Prostate gland (tissue), 2 donors: ENCODE measurements at regions not wholly inside any gene's neighbourhood (a gene's known extent, or its start where the extent isn't known, plus 50 kb on each side); places are given as distances from the start of the nearest gene placed in this dataset.

Experiments
- DNase-seq: peaks from one replicate; pipeline ENCODE4 v3.0.0-alpha.2; 2019; ENCODE audit warnings: low spot score
- H3K27ac ChIP-seq, 2 donors: fragments of 200-600 bp; sonication (generic); 2 replicates each; pipeline ENCODE4 v1.5.1; 2017 to 2019
- H3K27me3 ChIP-seq: fragments of 200-600 bp; sonication (generic); replicated peaks from 2 replicates; pipeline ENCODE4 v1.5.1; 2019; ENCODE audit not compliant: insufficient read depth
- H3K36me3 ChIP-seq, 2 donors: fragments of 200-600 bp; sonication (generic); 1 replicate in 1 of 2; 2 replicates in 1 of 2; pipeline versions ENCODE4 v1.5.1 to v1.8.1; 2017 to 2019
- H3K4me1 ChIP-seq: fragments of 200-600 bp; sonication (generic); replicated peaks from 2 replicates; pipeline ENCODE4 v1.5.1; 2019
- H3K4me3 ChIP-seq, 2 donors: fragments of 200-600 bp; sonication (generic); 2 replicates each; pipeline ENCODE4 v1.5.1; 2017 to 2019
- H3K9me3 ChIP-seq: fragments of 200-600 bp; sonication (generic); 2 replicates; pipeline ENCODE4 v1.5.1; 2017
- CTCF ChIP-seq, 4 experiments: fragments of 200-600 bp in 2 of 4; fragments of 450-650 bp in 2 of 4; sonication (generic) in 2 of 4; IDR thresholded peaks; 1 replicate in 3 of 4; 2 replicates in 1 of 4; pipeline ENCODE4 v1.5.1; 2016 to 2019; ENCODE audit warnings: antibody characterized with exemption in 4 of 4, mild to moderate bottlenecking in 2 of 4, moderate library complexity in 2 of 4
- POLR2A ChIP-seq: fragments of 450-650 bp; IDR thresholded peaks from one replicate; pipeline ENCODE4 v1.6.1; 2016; ENCODE audit warnings: antibody characterized with exemption, mild to moderate bottlenecking
- POLR2AphosphoS5 ChIP-seq: sonication (generic); formaldehyde crosslinking; IDR thresholded peaks from one replicate; pipeline ENCODE4 v1.6.1; 2017; ENCODE audit warnings: antibody characterized with exemption
- WGBS: methylation state at CpG from one replicate; pipeline ENCODE4 v1.1.5; 2018; 5-methylcytosine and 5-hydroxymethylcytosine counted together
- intact Hi-C: fragments of 100-400 bp; cut with DNase I; formaldehyde crosslinking; loops from one replicate; pipeline ENCODE4 v1.14.2; 2022

- intact Hi-C loops = no loop called here
Measured at GRCh38 chr18:46352520-46353250, 248.5 kb downstream of the HAUS1 start.

DNA sequence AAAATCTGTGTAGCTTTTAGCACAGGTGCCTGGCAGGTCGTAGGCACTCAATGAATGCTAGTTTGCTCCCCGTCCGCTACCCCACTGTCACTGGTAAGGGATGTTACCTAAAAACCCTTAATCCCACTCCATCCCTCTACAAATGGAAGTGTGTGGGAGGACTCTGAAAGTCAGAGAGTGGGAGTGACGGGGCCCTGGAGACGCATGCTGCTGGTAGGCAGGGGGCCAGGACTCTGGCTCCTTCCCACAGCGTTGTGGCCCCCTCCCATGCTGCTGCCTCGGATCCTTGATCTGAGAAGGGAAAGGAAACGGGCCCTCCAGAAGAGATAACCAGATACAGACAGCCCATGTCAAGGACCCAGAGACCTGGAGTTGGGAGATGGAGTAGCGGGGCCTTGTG, 249.3 kb downstream of the HAUS1 start:
- H3K4me3 ChIP-seq = no peak overlapping the region
- no peak for TF ChIP-seq POLR2AphosphoS5
- TF ChIP-seq POLR2A = no peak
- no peak for TF ChIP-seq CTCF (IDR thresholded peaks at IDR 0.05)
- DNase-seq = no peak
- no peaks in the 10 kb centered on the region for H3K4me1 ChIP-seq
- WGBS = 84% methylated on average over 9 of the region's 9 CpGs
- H3K27me3 ChIP-seq = no peaks in the 10 kb centered on the region
- no peaks in the 10 kb centered on the region for H3K9me3 ChIP-seq
- no peaks in the 10 kb centered on the region for H3K36me3 ChIP-seq
- no peak overlapping the region for H3K27ac ChIP-seq
- intact Hi-C loops = no loop called here

More at GRCh38 chr18:46352520-46353250, 248.5 kb downstream of the HAUS1 start:
- no peak overlapping the region for H3K27ac ChIP-seq
- no peaks in the 10 kb centered on the region for H3K4me1 ChIP-seq
- no peak overlapping the region for H3K4me3 ChIP-seq
- WGBS = 91% methylated on average over 5 of the region's 5 CpGs
- no peaks in the 10 kb centered on the region for H3K27me3 ChIP-seq
- H3K9me3 ChIP-seq = no peaks in the 10 kb centered on the region
- no peak for DNase-seq
- TF ChIP-seq POLR2A (no peak), CTCF (IDR thresholded peaks at IDR 0.05) (no peak), POLR2AphosphoS5 (no peak)
- H3K36me3 ChIP-seq = no peaks in the 10 kb centered on the region

DNA sequence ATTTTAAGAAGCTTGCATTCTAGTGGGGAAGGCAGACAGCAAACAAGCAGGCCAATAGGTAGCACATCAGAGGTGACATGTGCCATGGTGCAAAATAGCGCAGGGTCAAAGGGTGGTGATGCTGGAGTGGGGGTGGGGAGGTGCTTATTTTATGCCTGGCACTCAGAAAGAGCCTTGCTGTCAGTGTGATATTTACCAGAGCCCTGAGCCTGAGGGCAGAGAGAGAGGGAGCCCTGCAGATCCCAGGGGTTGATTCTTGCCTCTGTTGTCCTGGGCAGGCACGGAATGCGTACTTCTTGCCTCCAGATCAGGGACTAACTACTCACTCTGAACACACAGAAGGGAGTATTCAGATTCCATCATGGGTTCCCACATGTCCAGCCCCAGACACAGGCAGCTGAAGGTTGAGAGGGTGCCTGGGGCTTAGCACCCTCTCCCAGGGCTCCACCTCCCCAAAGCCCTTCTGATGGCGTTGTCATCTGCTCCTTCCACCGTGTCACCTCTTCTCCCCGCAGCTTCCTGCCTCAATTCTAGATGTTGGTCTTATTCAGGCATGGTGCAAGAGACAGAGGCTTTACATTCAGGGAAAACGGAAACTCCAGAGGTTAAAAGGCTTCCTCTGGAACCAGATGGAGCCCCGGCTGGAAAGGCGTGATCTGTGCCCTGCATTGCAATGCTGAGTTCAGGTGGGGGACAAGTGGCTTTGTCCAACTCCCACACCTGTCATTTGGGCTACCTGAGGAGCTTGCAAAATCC, 252.3 kb downstream of the HAUS1 start:
- Histone ChIP-seq H3K27ac (no peak overlapping the region), H3K4me3 (no peak overlapping the region), H3K27me3 (no peaks in the 10 kb centered on the region), H3K4me1 (no peaks in the 10 kb centered on the region), H3K36me3 (no peaks in the 10 kb centered on the region), H3K9me3 (no peaks in the 10 kb centered on the region)
- DNase-seq = no peak
- intact Hi-C loops = no loop called here
- TF ChIP-seq POLR2A (no peak), POLR2AphosphoS5 (no peak), CTCF (IDR thresholded peaks at IDR 0.05) (no peak)
- WGBS = 91% methylated on average over 9 of the region's 9 CpGs

GRCh38 chr18:46360102-46360699, 256.0 kb downstream of the HAUS1 start:
- intact Hi-C loops = no loop called here
- no peaks in the 10 kb centered on the region for H3K27me3 ChIP-seq
- TF ChIP-seq POLR2A (no peak), CTCF (IDR thresholded peaks at IDR 0.05) (no peak), POLR2AphosphoS5 (no peak)
- H3K27ac ChIP-seq = no peak overlapping the region
- H3K4me3 ChIP-seq = no peak overlapping the region
- no peak for DNase-seq
- H3K36me3 ChIP-seq = no peaks in the 10 kb centered on the region
- H3K9me3 ChIP-seq = no peaks in the 10 kb centered on the region
- H3K4me1 ChIP-seq = no peaks in the 10 kb centered on the region
- 69% methylated on average over 4 of the region's 4 CpGs for WGBS
